Activated effector memory CD4-positive, alpha-beta T cell treated with anti-CD3 and anti-CD28 coated beads, Interleukin-2, amount 50 U/mL, for 16 hours (primary cell): ENCODE measurements at regions not wholly inside any gene's neighbourhood (a gene's known extent, or its start where the extent isn't known, plus 50 kb on each side); places are given as distances from the start of the nearest gene placed in this dataset.

Source experiments
- DNase-seq: peaks from one replicate; pipeline ENCODE4 v3.0.0-alpha.2; 2020

DNA sequence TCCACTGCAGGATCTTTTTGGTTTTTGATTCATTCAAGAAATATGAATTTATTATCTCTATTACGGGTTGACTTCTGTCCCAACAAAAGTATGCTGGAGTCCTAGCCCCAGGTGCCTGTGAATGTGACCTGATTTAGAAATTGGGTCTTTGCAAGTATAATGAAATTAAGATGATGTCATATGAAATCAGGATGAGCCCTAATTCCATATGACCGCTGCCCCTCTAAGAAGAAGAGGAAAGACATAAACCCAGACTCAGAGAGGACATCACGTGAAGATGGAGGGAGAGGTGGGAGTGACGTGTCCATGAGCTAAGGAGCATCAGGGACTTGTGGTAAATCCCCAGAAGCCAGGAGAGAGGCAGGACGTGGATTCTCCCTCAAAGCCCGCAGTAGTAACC lies 287.1 kb downstream of the LPIN1 start:
- DNase-seq: no peak

DNA sequence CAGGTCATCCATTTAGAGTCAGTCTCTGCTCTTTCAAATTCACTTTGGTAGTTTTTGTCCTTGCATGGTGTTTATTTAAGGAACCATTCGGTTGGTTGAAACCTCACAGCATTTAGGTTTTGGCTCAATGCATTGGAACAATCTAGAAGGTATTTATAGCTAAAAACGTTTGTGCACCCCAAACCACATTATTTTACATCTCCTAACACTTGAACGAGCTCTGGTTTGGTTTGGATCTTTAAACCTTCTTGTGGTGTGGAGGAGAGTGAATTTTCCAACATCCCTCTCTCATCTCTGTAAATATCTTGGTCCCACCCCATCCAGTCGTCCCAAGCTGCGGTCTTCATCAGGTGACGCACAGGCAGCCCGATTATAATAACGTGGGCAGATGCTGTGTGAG lies 287.9 kb downstream of the LPIN1 start:
- no peak for DNase-seq

DNA sequence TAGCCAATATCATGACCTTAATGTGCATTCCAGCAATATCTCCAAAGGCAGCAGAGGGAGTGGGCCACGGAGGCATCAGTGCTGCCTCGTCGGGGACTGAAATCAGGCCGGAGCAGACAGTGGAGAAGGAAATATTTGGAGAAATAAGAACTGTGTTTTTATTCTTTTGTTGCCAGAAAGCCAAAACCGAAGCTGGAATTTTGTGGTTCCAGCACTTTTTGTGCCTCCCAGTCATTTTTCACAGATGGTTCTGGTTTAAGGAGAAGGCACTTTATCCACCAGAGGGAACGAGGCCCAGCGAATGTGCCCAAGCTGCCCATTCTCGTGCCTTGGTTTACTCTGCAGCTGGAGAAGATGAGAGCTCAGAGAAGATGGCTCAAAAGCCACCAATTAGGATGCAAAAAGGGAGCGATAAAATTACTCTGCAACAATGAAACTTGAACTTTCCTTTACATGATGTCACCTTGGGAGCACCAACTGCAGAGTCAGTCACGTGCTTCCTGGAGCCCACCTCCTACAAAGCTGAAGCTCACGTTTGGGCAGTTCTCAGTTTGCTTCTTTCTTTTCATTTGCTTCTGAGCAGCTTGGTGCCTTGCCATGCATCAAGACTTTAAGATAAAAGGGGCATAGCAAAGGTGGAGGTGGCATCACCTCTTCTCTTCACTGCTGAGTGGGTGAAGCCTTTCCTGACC lies 288.7 kb downstream of the LPIN1 start:
- DNase-seq: no peak

DNA sequence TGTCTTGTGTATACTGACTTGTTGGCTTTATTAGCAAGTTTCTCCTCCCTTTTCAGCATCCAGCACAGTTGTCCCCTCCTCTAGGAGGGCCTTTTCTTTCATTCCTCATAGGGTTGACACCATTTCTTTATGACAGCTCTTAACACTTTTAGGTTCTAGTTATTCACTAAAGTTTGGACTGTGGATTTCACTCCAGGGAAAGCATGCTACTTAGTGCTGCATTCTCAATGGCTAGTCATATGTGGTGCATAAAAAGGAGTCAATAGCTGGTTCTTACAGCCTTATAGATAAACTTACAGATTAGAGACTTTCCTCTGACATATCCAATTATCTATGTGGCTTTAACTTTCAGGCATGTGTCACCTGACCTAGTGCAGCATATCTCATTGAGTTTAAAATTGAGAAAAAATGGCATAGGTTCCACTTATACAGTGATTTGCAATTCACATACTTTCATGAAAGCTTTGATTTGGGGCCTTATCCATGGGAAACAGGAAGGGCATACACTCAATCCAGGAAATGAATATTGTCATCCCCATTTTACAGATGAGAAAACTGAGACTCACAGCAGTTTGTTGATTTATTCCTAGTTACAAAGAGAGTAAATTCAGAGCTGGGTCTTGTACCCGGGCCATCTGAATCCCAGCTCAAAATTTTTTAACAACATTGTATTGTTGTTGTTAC lies 289.7 kb downstream of the LPIN1 start:
- no peak for DNase-seq

DNA sequence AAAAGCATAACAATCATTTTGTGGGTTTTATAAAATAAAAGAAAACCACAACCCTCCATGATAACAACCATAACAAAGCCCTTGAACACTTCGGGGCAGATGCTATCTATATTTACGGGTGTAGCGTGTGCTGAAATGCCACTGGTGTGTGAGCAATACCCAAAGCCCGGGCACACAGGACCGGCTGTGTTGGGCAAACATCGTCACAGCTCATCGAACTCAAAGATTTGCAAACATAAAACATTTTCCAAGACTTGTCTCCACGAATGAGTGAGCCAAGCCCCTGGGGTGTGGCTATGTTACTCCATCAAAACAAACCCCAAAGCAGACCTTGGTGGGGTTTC lies 290.2 kb downstream of the LPIN1 start:
- DNase-seq: no peak

DNA sequence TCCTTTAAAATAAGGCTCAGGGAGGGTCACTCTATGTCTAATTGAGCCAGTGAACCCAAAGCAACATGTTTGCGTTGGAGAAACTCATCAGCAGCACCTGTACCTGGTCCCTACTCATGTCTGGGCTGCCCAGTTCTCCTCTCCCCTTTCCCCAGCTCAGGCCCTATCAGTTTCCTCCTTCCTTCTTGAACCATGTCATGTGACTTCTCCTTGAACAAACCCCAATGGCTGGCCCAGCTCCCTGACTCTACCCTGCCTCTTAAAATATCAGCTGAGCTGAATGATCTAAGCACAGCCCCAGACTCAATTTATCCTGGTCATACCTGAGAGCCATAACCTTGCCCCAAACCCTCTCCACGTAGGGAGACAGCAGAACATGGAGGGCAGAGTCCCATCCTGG lies 290.9 kb downstream of the LPIN1 start:
- DNase-seq: no peak

DNA sequence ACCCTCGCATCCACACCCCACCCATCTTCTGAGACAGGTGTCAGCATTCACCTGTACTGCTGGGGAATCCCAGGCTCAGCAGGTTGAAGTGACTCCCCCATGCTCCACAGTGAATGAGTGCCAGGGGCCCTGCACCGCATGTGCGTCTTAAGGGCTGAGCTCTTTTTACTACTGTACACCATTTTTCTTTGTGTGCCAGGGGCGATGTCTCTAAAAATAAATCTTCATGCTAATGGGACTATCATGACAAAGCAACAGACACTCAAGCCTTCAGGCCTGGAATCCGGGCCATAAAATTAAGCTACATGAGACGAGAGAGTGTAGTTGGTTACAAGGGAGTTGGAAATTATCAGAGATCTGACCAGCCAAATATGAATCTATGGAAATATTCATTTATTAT lies 294.8 kb downstream of the LPIN1 start:
- DNase-seq: no peak

DNA sequence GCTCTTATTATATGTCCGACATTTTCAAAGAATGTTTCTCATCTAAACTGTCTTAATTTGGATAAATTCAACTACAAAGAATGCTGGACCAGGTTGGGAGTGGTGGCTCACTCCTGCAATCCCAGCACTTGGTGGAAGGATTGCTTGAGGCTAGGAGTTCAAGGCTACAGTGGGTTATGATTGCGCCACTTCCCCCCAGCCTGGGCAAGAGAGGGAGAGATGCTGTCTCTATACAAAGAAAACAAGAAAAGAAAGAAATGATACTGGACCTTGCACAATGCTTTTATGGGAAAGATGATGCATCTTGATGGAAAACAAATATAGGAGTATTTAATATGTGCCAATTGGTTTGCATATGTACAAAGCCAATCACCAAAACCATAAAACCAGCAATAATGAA lies 296.7 kb downstream of the LPIN1 start:
- DNase-seq: no peak

DNA sequence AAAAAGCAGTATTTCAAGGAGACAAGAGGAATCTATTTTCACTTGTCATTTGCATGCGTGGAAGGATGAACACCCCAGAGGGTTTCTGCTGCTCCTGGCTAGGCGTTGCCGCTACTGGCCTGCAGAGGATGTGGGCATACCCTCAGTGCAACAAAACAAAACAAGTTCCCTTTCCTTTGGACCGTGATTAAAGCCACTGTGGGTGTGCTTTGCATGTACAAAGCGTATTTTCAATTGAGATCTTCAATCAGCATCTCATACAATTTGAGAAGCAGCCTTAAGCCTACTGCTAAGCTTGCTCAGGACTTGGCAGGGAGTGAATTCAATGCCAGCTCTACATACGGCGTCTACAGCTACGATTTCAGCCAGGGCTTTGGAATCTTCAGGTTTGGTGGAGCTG lies 298.4 kb downstream of the LPIN1 start:
- DNase-seq: no peak

DNA sequence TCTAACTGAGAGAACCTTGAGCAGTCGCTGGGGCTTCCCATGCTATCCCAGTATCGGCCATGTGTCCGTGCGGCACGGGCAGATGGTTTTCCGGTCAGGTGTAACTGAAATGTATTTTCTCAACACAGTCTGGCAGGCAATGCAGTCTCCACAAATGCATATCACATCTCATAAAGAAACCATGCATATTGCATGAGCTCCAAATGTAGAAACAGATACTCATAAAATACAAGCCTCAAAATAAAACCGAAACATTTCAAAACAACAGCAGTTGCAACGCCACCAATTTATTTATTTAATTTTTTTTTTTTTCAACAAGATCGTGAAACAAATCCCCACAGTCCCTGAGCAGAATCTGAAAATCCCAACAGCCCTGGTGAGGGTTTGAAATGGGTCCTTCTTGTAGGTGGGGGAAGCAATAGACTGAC lies 299.4 kb downstream of the LPIN1 start:
- DNase-seq: no peak

DNA sequence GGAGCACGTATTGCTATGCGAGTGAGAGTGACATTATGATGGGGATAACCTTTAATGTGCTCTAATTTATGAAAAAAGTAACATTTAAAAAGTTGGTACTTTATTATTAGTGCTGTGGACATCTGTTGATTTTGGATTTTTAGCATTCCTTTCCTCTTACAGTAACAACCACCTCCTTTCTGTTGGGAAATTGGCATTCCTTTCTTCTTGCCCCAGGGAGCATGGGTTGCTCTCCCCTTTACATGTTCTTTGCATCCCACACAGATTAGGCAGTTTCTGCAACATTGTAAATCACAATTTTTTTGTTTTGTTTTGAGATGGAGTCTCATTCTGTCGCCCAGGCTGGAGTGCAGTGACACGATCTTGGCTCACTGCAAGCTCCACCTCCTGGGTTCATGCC lies 300.2 kb downstream of the LPIN1 start:
- DNase-seq: no peak

DNA sequence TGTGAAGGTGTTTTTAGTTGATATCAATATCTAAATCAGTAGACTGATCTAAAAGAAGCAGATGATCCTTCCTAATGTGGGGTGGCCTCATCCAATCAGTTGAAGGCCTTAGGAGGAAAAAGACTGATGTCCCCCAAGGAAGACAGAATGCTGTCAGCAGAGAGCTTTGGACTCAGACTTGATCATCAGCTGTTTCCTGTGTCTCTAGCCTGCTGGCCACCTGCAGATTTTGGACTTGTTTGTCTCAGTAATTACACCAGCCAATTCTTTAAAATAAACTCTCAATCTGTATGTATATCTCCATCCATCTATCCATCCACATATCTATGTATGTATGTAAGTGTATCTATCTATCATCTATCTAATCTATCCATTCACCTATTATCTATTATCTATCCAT lies 301.3 kb downstream of the LPIN1 start:
- no peak for DNase-seq

DNA sequence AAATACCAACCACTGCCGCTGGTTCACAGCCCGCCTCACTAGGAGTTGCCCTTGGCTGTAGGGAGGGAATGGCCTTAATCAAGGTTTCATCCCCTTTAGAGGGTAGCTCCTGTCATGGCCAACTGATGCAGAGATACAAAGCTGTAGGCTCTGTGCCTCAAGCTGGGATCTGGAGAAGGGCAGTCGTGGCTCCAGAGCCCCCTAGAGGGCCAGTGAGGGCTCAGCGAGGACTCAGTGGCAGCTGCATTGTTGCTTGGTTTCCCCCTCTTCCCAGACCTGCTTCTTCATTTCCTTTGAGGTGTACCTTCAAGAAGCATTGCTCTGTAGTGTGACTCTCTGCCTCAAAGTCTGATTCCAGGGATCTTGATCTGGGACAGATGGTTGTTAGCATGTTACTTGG lies 302.1 kb downstream of the LPIN1 start:
- DNase-seq: no peak

DNA sequence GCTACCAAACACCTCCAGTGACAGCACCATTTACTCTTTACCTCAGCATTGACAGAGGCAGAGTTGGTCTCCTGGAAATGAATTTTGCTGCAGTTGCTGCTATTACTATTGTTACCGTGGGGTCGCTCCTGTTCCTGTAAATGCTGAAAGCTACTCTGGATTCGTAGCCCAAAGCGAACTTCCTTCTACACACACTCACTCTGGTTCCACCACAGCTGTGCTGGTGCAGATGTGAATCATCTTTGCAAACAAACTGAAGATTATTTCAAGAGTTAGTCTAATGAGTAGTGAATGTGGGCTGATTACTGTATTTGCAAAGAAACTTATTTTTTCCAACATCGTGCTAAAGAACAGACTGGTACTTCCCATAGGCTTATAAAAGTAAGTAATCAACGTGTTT lies 304.0 kb downstream of the LPIN1 start:
- no peak for DNase-seq

DNA sequence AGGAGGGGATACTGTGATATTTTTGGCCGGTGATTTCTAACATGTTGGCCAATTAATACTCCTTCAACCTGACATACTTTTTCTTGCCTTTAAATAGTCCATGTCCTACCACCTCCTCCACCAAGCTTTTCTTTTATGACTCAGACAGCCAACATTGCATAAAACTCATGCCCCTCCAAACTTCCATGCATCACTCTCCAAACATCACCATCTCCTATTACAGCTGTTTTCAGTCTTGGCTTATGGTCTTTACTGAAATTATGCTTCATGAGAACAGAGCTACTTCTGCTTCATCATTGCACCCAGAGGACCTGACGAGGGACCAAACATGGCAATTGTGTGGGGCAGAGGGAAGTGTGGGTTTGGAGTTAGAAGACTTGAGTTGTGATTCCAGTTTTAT lies 305.4 kb downstream of the LPIN1 start:
- no peak for DNase-seq

DNA sequence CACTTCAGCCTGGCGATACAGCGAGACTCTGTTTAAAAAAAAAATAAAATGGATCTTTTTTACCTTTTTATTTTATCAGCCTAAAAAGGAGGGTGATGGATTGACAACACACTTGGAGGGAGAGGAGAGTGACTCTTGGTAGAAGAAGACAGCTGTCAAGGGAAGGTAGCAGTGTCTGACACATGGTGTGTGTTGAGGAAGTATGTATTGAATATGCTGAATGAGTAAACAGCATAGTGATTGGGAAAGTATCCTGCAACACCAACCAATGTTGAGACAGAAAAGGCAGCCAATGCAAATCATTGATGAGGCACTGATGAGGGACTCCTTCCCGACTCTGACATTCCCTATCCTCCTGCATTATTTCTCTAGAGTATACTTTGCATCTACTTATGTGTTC lies 306.4 kb downstream of the LPIN1 start:
- DNase-seq: no peak

DNA sequence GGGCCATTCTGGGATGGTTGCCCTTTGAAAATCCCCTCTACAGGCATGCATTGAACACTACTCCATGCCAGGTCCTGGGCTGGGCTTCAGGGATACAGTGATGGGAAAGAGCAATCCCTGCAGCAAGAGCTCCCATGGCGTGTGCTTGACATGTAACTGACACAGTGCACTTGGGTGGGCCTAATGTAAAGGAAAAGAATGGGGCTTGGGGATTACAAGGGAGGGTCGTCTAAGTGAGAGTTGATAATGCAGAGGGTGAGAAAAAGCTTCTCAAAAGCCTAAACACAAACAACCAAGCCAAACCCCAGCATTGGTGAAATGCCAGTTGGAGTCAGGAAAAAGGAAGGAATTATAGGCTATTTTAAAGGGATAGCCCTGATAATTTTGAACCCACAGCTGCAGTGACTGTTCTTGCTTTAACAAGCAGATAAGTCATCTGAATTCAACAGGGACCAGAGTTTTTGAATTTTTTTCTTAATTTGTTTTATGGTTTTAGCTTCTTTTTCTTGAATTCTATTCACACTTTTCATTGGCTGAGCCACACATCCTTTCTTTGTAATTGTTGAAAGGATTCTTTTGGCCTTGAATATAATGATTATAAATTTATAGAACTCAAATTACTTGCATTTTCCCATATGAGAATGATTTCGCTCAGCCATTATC lies 308.7 kb downstream of the LPIN1 start:
- no peak for DNase-seq

DNA sequence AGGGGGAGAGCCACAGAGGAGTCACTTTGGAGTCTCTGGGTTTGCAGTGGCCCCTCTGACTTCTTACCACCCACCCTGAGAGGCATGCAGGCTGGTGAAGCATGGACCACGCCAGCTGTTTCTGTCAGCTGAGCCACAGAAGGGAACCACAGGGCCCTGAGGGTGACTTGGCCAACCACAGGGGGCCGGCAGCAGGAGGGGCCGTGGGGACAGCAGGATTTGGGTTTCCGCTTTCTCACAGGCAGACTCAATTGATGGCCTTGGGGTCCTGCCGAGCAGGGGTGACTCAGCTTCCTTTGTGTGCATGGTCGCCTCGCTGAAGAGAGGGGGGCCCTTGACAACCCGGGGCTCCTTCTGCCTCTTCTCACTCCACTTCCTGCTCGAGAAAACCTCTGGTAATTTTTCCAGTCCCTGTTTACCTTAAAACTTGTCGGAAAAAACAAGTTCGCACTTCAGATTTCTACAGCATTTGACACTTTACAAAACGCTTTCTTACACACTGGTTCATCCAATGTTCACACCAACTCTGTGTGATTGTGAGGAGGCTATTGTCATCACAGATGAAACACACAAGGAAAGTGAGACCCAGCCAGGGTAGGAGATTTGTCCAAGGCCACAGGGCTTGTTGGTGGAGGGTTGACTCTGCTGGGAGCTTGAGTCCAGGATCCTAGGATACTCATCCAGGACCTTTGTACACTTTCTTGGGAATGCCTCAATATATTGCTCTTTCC lies 311.2 kb downstream of the LPIN1 start:
- no peak for DNase-seq

DNA sequence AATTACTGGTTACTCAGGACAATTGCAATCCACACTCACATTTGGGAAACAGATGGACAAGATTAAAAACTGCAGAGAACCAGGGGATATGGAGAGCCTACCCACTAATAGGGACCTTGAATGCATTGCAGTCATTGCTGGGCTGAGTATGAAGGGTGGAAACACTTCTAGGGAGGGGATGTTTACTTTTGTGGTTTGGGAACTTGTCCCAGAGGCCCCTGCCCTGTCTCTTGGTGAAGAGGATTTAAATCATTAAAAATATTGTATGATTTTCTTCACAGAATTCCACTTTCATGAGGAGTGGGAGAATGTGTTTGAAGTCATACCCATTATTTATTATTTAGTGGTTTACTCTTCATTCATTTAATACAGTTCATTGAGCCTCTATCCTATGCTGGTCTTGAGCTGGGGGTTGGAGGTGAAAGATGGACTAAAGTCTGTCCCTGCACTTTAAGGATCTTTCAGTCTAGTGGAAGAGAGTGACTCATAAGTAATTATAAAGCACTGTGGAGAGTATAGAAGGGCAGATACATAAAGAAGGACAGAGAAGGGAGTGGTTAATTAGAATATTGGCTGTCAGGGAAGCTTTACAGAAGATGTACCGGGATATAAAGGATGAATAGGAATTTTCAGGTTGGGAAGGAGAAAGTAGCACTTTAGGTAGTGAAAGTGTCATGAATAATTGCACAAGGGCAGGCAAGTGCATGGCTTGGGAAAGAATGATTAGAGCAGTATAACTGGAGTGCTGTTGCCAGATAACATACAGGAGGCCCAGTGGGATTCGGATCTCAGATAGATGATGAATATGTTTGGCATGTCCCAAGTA lies 313.4 kb downstream of the LPIN1 start:
- DNase-seq: no peak

DNA sequence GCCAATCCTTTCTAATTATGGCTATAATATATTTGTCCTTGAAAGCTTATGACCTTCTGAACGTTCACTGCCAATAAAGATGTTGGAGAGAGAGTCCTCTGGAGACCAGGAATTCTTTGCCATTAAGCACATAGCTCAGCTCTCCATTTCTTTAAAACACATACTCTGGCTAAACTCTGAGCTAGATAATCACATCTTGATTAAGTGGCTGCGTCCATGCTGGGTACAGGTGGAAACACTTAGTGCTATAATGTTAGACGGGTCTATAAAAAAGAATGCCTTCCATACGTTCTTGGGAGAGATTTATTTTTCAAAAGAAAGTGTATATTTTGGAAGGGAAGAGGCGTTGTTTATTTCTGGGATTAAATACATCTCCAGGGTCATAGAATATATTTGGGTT lies 314.5 kb downstream of the LPIN1 start:
- DNase-seq: no peak

DNA sequence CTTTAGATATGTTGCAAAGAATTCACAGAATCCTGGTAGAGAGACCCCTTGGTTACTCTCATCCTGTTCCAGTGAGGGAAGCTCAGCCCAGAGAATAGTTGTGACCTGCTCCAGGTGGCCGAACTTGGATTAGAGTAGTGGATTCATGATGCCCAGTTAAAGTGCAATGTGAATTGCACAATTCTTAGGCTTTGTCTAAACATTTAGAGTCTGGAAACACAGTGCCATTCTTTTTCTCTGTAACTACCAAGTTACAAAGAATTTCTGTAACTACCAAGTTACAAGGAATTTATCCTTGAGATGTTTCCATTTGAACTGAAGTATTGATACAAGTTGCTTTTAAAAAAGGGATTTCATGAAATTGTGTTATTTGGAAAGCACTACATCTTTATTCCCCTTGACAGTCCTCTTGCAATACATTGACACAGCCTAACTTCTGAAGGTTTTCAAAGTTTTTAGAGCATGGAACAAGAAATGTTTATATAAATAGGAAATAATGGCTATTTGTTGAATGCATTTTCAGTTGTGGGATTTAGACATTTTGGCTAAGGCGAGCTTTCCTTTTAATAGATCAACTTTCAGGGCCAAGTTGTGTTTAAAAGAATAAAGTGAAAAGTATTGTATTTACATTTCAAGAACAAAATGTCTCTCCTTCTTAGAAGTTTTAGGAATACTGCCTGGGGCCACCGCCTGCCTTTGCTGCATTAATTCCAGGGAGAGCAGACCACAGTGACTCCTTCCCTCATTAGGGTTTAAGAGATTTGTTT lies 315.0 kb downstream of the LPIN1 start:
- no peak for DNase-seq

DNA sequence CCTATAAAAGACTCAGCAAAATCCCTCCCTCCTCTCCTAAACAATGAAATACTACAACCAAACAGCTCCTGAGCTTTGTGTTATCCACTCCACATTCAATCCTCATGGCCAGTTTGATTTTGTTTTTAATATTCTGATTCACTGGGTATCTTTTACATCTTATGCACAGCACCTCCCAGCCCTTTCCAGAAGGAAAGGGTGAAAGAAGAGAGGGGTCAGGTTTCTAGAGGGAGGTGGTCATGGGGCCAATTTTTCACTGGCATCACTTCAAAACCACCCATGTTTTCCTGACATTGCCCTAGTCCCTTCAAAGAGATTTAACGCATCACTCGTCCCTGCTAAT lies 315.6 kb downstream of the LPIN1 start:
- no peak for DNase-seq
